Ascending aorta (tissue), 2 donors: ENCODE measurements at regions not wholly inside any gene's neighbourhood (a gene's known extent, or its start where the extent isn't known, plus 50 kb on each side); places are given as distances from the start of the nearest gene placed in this dataset.

Experiments
- DNase-seq, 2 donors: peaks; one replicate each; pipeline ENCODE4 v3.0.0-alpha.2; 2019; ENCODE audit warnings: low spot score in 2 of 2
- H3K27ac ChIP-seq, 2 donors: fragments of 200-600 bp; sonication (generic); one replicate each; pipeline ENCODE4 v1.5.1; 2016 to 2017; ENCODE audit warnings: mild to moderate bottlenecking in 1 of 2
- H3K27me3 ChIP-seq: fragments of 200-600 bp; sonication (generic); one replicate; pipeline ENCODE4 v1.5.1; 2017
- H3K36me3 ChIP-seq, 2 donors: fragments of 200-600 bp; sonication (generic); one replicate each; pipeline ENCODE4 v1.5.1; 2016
- H3K4me1 ChIP-seq, 2 donors: fragments of 200-600 bp; sonication (generic); one replicate each; pipeline ENCODE4 v1.5.1; 2016 to 2017; ENCODE audit warnings: mild to moderate bottlenecking in 1 of 2
- H3K4me3 ChIP-seq, 2 donors: fragments of 200-600 bp; sonication (generic); one replicate each; pipeline ENCODE4 v1.5.1; 2016 to 2017; ENCODE audit warnings: mild to moderate bottlenecking in 1 of 2
- H3K9me3 ChIP-seq, 2 donors: fragments of 200-600 bp; sonication (generic); one replicate each; pipeline ENCODE4 v1.5.1; 2016
- CTCF ChIP-seq, 3 experiments: fragments of 200-600 bp in 2 of 3; fragments of 450-650 bp in 1 of 3; sonication (generic) in 2 of 3; IDR thresholded peaks; one replicate each; pipeline ENCODE4 v1.5.1; 2016 to 2019; ENCODE audit warnings: antibody characterized with exemption in 3 of 3, mild to moderate bottlenecking in 1 of 3, moderate library complexity in 1 of 3
- intact Hi-C: fragments of 100-400 bp; cut with DNase I; formaldehyde crosslinking; loops from one replicate; pipeline ENCODE4 v1.15.1; 2023

GRCh38 chr11:19605520-19606371 lies 106.9 kb upstream of the NAV2 start:
- TF ChIP-seq CTCF (IDR thresholded peaks at IDR 0.05) = no peak
- Histone ChIP-seq H3K4me1 (peaks cover 11 to 30% of the 10 kb centered on the region in 2 donors), H3K36me3 (no peaks in the 10 kb centered on the region), H3K27me3 (no peaks in the 10 kb centered on the region), H3K4me3 (peak overlapping the region in 1 of 2 donors; percentile 6), H3K27ac (peak overlapping the region; percentile 47 to 64), H3K9me3 (no peaks in the 10 kb centered on the region)
- peak in 1 of 2 donors; percentile 82 for DNase-seq
- intact Hi-C loops = no loop called here

- intact Hi-C loops = no loop called here
- H3K27ac ChIP-seq = peak overlapping the region; percentile 47 to 64
- H3K36me3 ChIP-seq = no peaks in the 10 kb centered on the region
- DNase-seq = no peak
- no peak for TF ChIP-seq CTCF (IDR thresholded peaks at IDR 0.05)
- no peaks in the 10 kb centered on the region for H3K9me3 ChIP-seq
- H3K4me1 ChIP-seq = peaks cover 11 to 35% of the 10 kb centered on the region in 2 donors
- H3K27me3 ChIP-seq = no peaks in the 10 kb centered on the region
- no peak overlapping the region for H3K4me3 ChIP-seq
Observed at GRCh38 chr11:19604679-19605375, 107.8 kb upstream of the NAV2 start.

- intact Hi-C loops = no loop called here
- Histone ChIP-seq H3K9me3 (no peaks in the 10 kb centered on the region), H3K4me3 (no peak overlapping the region), H3K27me3 (no peaks in the 10 kb centered on the region), H3K27ac (peak overlapping the region in 1 of 2 donors; percentile 64), H3K4me1 (peaks cover 14 to 45% of the 10 kb centered on the region in 2 donors), H3K36me3 (no peaks in the 10 kb centered on the region)
- no peak for TF ChIP-seq CTCF (IDR thresholded peaks at IDR 0.05)
- no peak for DNase-seq
Observed at GRCh38 chr11:19603771-19604170, 108.9 kb upstream of the NAV2 start.

- Histone ChIP-seq H3K4me3 (no peak overlapping the region), H3K4me1 (peaks cover 14 to 53% of the 10 kb centered on the region in 2 donors), H3K9me3 (no peaks in the 10 kb centered on the region), H3K36me3 (no peaks in the 10 kb centered on the region), H3K27me3 (no peaks in the 10 kb centered on the region), H3K27ac (peak overlapping the region; percentile 24 to 49)
- TF ChIP-seq CTCF (IDR thresholded peaks at IDR 0.05) = no peak
- intact Hi-C loops = no loop called here
- DNase-seq = no peak
Observed at GRCh38 chr11:19602891-19603290, 109.7 kb upstream of the NAV2 start.

- Histone ChIP-seq H3K4me3 (no peak overlapping the region), H3K27ac (peak overlapping the region; percentile 24 to 49), H3K4me1 (peaks cover 19 to 58% of the 10 kb centered on the region in 2 donors), H3K36me3 (no peaks in the 10 kb centered on the region), H3K9me3 (no peaks in the 10 kb centered on the region), H3K27me3 (no peaks in the 10 kb centered on the region)
- no peak for TF ChIP-seq CTCF (IDR thresholded peaks at IDR 0.05)
- intact Hi-C loops = no loop called here
- no peak for DNase-seq
Observed at GRCh38 chr11:19602406-19602805, 110.2 kb upstream of the NAV2 start.
